Neural cell (in vitro differentiated cells): ENCODE measurements at regions not wholly inside any gene's neighbourhood (a gene's known extent, or its start where the extent isn't known, plus 50 kb on each side); places are given as distances from the start of the nearest gene placed in this dataset.

ENCODE experiments used
- H2AFZ ChIP-seq: fragments of 200-600, 300-800 bp; sonication (generic), shearing (Covaris generic); 2 replicates; pipeline ENCODE4 v1.6.0; 2014; ENCODE audit warnings: low read depth, mild to moderate bottlenecking, antibody characterized with exemption, low read length, moderate library complexity
- H3F3A ChIP-seq: fragments of 200-600 bp; shearing (Covaris generic); 2 replicates; pipeline ENCODE4 v1.6.1; 2016; ENCODE audit warnings: mild to moderate bottlenecking, moderate library complexity, mixed read lengths, antibody characterized with exemption, low read length; ENCODE audit not compliant: insufficient read depth, poor library complexity, severe bottlenecking
- H3K27ac ChIP-seq: fragments of 200-600, 300-800 bp; sonication (generic), shearing (Covaris generic); 2 replicates; pipeline ENCODE4 v1.5.1; 2014; ENCODE audit warnings: mild to moderate bottlenecking, low read length, moderate library complexity
- H3K27me3 ChIP-seq: fragments of 300-800, 200-600 bp; sonication (generic), shearing (Covaris generic); 2 replicates; pipeline ENCODE4 v1.6.0; 2014; ENCODE audit warnings: mild to moderate bottlenecking, low read depth, low read length, moderate library complexity; ENCODE audit not compliant: insufficient read depth
- H3K36me3 ChIP-seq: fragments of 300-800, 200-600 bp; sonication (generic), shearing (Covaris generic); 2 replicates; pipeline ENCODE4 v1.5.1; 2014; ENCODE audit warnings: mild to moderate bottlenecking, antibody characterized with exemption, low read length, moderate library complexity; ENCODE audit not compliant: insufficient read depth
- H3K4me2 ChIP-seq: fragments of 300-800, 200-600 bp; sonication (generic), shearing (Covaris generic); 2 replicates; pipeline ENCODE4 v1.6.0; 2014; ENCODE audit warnings: mild to moderate bottlenecking, low read length
- H3K4me3 ChIP-seq: fragments of 300-800, 200-600 bp; sonication (generic), shearing (Covaris generic); 2 replicates; pipeline ENCODE4 v1.5.1; 2014; ENCODE audit warnings: mild to moderate bottlenecking, low read length, moderate library complexity
- H3K79me2 ChIP-seq: fragments of 200-600 bp; shearing (Covaris generic); replicated peaks from 2 replicates; pipeline ENCODE4 v1.6.0; 2014; ENCODE audit warnings: mild to moderate bottlenecking, low read length, moderate library complexity; ENCODE audit not compliant: insufficient read depth
- H3K9ac ChIP-seq: fragments of 300-800, 200-600 bp; sonication (generic), shearing (Covaris generic); 2 replicates; pipeline ENCODE4 v1.6.1; 2016; ENCODE audit warnings: mild to moderate bottlenecking, low read length, mixed read lengths
- H3K9me2 ChIP-seq: fragments of 200-600 bp; shearing (Covaris generic); 2 replicates; pipeline ENCODE4 v1.6.1; 2016; ENCODE audit warnings: mild to moderate bottlenecking, low read length, mixed read lengths; ENCODE audit not compliant: insufficient read depth
- H3K9me3 ChIP-seq: fragments of 200-600, 300-800 bp; sonication (generic), shearing (Covaris generic); 2 replicates; pipeline ENCODE4 v1.6.1; 2016; ENCODE audit warnings: mild to moderate bottlenecking, mixed run types, low read length, moderate library complexity, mixed read lengths
- H4K20me1 ChIP-seq: fragments of 200-600 bp; shearing (Covaris generic); 2 replicates; pipeline ENCODE4 v1.6.1; 2016; ENCODE audit warnings: mild to moderate bottlenecking, mixed run types; ENCODE audit not compliant: insufficient read depth
- CTCF ChIP-seq: fragments of 450-650 bp; IDR thresholded peaks from 2 replicates; pipeline ENCODE4 v1.5.1; 2014; ENCODE audit warnings: antibody characterized with exemption, mild to moderate bottlenecking, moderate library complexity; ENCODE audit not compliant: poor library complexity, severe bottlenecking
- EP300 ChIP-seq: fragments of 450-650 bp; conservative IDR thresholded peaks from 2 replicates; pipeline ENCODE4 v1.6.1; 2014; ENCODE audit warnings: antibody characterized with exemption, mild to moderate bottlenecking, moderate library complexity; ENCODE audit not compliant: poor library complexity, severe bottlenecking
- EZH2 ChIP-seq: fragments of 200-600, 300-800 bp; shearing (Covaris generic), sonication (generic); IDR thresholded peaks from 2 replicates; pipeline ENCODE4 v1.6.1; 2014; ENCODE audit warnings: antibody characterized with exemption, low read length, borderline replicate concordance, mild to moderate bottlenecking; ENCODE audit not compliant: insufficient read depth, poor library complexity, severe bottlenecking
- MXI1 ChIP-seq: fragments of 450-650 bp; conservative IDR thresholded peaks from 2 replicates; pipeline ENCODE4 v1.6.1; 2014; ENCODE audit warnings: antibody characterized with exemption, mild to moderate bottlenecking; ENCODE audit not compliant: poor library complexity, severe bottlenecking
- POLR2AphosphoS5 ChIP-seq: IDR thresholded peaks from 2 replicates; pipeline ENCODE4 v1.6.1; 2012
- RAD21 ChIP-seq: fragments of 450-650 bp; conservative IDR thresholded peaks from 2 replicates; pipeline ENCODE4 v1.6.1; 2014; ENCODE audit warnings: antibody characterized with exemption, mild to moderate bottlenecking, moderate library complexity
- REST ChIP-seq: IDR thresholded peaks from 2 replicates; pipeline ENCODE4 v1.6.1; 2012; ENCODE audit warnings: borderline replicate concordance
- SMC3 ChIP-seq: fragments of 450-650 bp; conservative IDR thresholded peaks from 2 replicates; pipeline ENCODE4 v1.6.1; 2014; ENCODE audit warnings: antibody characterized with exemption, mild to moderate bottlenecking, moderate library complexity; ENCODE audit not compliant: poor library complexity
- TAF1 ChIP-seq: IDR thresholded peaks from 2 replicates; pipeline ENCODE4 v1.6.1; 2012; ENCODE audit warnings: low read depth

- Histone ChIP-seq H3K9me3 (no peaks in the 10 kb centered on the region), H3K36me3 (no peaks in the 10 kb centered on the region), H3K4me3 (no peak overlapping the region), H3K27me3 (no peaks in the 10 kb centered on the region), H3K9me2 (no peaks in the 10 kb centered on the region), H3K4me2 (no peak overlapping the region), H3F3A (no peaks in the 10 kb centered on the region), H3K27ac (no peak overlapping the region), H3K79me2 (no peaks in the 10 kb centered on the region), H3K9ac (no peak overlapping the region), H2AFZ (no peak overlapping the region), H4K20me1 (no peaks in the 10 kb centered on the region)
- TF ChIP-seq REST (no peak), MXI1 (no peak), CTCF (no peak), RAD21 (no peak), TAF1 (no peak), SMC3 (no peak), POLR2AphosphoS5 (no peak), EZH2 (no peak), EP300 (no peak)
Observed at GRCh38 chr1:112788054-112788453, 72.9 kb upstream of the PPM1J start.

- no peak overlapping the region for H3K4me2 ChIP-seq
- no peaks in the 10 kb centered on the region for H3F3A ChIP-seq
- no peaks in the 10 kb centered on the region for H3K9me3 ChIP-seq
- H3K79me2 ChIP-seq: no peaks in the 10 kb centered on the region
- H3K27ac ChIP-seq: no peak overlapping the region
- H3K9ac ChIP-seq: no peak overlapping the region
- H3K36me3 ChIP-seq: no peaks in the 10 kb centered on the region
- no peaks in the 10 kb centered on the region for H3K9me2 ChIP-seq
- H3K4me3 ChIP-seq: no peak overlapping the region
- TF ChIP-seq TAF1 (no peak), SMC3 (no peak), CTCF (no peak), EP300 (no peak), EZH2 (no peak), POLR2AphosphoS5 (no peak), REST (no peak), MXI1 (no peak), RAD21 (no peak)
- H4K20me1 ChIP-seq: no peaks in the 10 kb centered on the region
- no peaks in the 10 kb centered on the region for H3K27me3 ChIP-seq
- no peak overlapping the region for H2AFZ ChIP-seq
Observed at GRCh38 chr1:112783059-112783458, 67.9 kb upstream of the PPM1J start.
